ENCODE measurements at regions not wholly inside any gene's neighbourhood (a gene's known extent, or its start where the extent isn't known, plus 50 kb on each side); places are given as distances from the start of the nearest gene placed in this dataset.

- Histone ChIP-seq H3K36me3 (ENCODE audit: control insufficient read depth in 1 of 2, insufficient read depth in 2 of 2, low read length in 2 of 2) (no peaks in the 10 kb centered on the region), H2AFZ (ENCODE audit: low read depth, low read length, poor library complexity, severe bottlenecking) (no peak overlapping the region), H3K79me2 (ENCODE audit: insufficient read depth, low read length) (no peaks in the 10 kb centered on the region), H3K9me2 (ENCODE audit: insufficient read depth) (no peaks in the 10 kb centered on the region), H4K20me1 (ENCODE audit: insufficient read depth) (no peaks in the 10 kb centered on the region), H3K4me2 (ENCODE audit: low read length) (no peak overlapping the region), H3K9me3 (ENCODE audit: control insufficient read depth in 1 of 2, insufficient read depth in 1 of 2, low read depth in 1 of 2, low read length in 2 of 2) (no peaks in the 10 kb centered on the region), H3K9ac (ENCODE audit: low read length) (no peak overlapping the region), H3K4me3 (replicated peaks in 1 of 2; ENCODE audit: low read depth in 1 of 2, low read length in 2 of 2) (no peak overlapping the region), H3K27ac (ENCODE audit: low read depth, low read length) (no peak overlapping the region), H3K4me1 (ENCODE audit: control insufficient read depth in 1 of 2, insufficient read depth in 2 of 2, low read length in 2 of 2) (no peaks in the 10 kb centered on the region; a peak in 2 of 4 replicates), H3K27me3 (ENCODE audit: insufficient read depth, low read length) (no peaks in the 10 kb centered on the region; the same call in 1 of the 2 replicates)
- TF ChIP-seq ZNF274 (IDR thresholded peaks at IDR 0.05; ENCODE audit: low read depth, low read length) (no peak), JUND (IDR thresholded peaks at IDR 0.05) (no peak), ZFX (IDR thresholded peaks at IDR 0.05) (no peak), CEBPB (IDR thresholded peaks at IDR 0.05; ENCODE audit: low read depth) (no peak), EZH2 (IDR thresholded peaks at IDR 0.05) (no peak), CTCF (IDR thresholded peaks at IDR 0.05 in 2 of 3, conservative IDR thresholded peaks at IDR 0.05 in 1 of 3; ENCODE audit: borderline replicate concordance in 1 of 3, insufficient read depth in 1 of 3, low read depth in 2 of 3, low read length in 2 of 3) (no peak), FOSL1 (IDR thresholded peaks at IDR 0.05; ENCODE audit: low read depth) (no peak), MAX (IDR thresholded peaks at IDR 0.05) (no peak), POLR2AphosphoS5 (IDR thresholded peaks at IDR 0.05; ENCODE audit: low read depth, low read length) (no peak), REST (IDR thresholded peaks at IDR 0.05; ENCODE audit: low read depth) (no peak), EZH2phosphoT487 (IDR thresholded peaks at IDR 0.05; ENCODE audit: borderline replicate concordance) (no peak), CBX3 (IDR thresholded peaks at IDR 0.05; ENCODE audit: low read depth) (no peak), SP1 (IDR thresholded peaks at IDR 0.05; ENCODE audit: low read depth) (no peak), SRF (IDR thresholded peaks at IDR 0.05; ENCODE audit: low read depth) (no peak), RAD21 (IDR thresholded peaks at IDR 0.05; ENCODE audit: low read depth) (no peak)
- ChIA-PET POLR2A (no interaction called here), CTCF (no interaction called here), RAD21 (ENCODE audit: low non-redundant PET in 1 of 2, low total read pairs in 2 of 2, uncharacterized antibody in 2 of 2, unreplicated experiment in 2 of 2) (no interaction called here)
- no TSS peak for BruUV-seq (replicated peaks)
- ATAC-seq (no peak), DNase-seq (ENCODE audit: low read depth, low spot score) (no peak)
- intact Hi-C loops (cut with micrococcal nuclease), result no loop called here
Observed at GRCh38 chr10:24009736-24010135, 199.2 kb upstream of the KIAA1217 start.
